DND-41 (cell line): ENCODE measurements at regions not wholly inside any gene's neighbourhood (a gene's known extent, or its start where the extent isn't known, plus 50 kb on each side); places are given as distances from the start of the nearest gene placed in this dataset.
A peak's percentile ranks its signal among the peaks of the same experiment; 100 is the strongest.

Source experiments
- ATAC-seq: fragments of 200-7000 bp; cut with Tn5 transposase; 3 replicates; pipeline ENCODE4 v1.9.1; 2021; ENCODE audit warnings: low read depth; ENCODE audit not compliant: insufficient read depth
- DNase-seq: peaks from one replicate; pipeline ENCODE4 v3.0.0-alpha.2; 2020
- H2AFZ ChIP-seq: 2 replicates; pipeline ENCODE4 v1.6.0; 2012; ENCODE audit warnings: low read depth, low read length
- H3K27ac ChIP-seq: 2 replicates; pipeline ENCODE4 v1.5.1; 2012; ENCODE audit warnings: low read length, inconsistent platforms
- H3K27me3 ChIP-seq: fragments of 200-600 bp; sonication (generic); 2 replicates; pipeline ENCODE4 v1.6.0; 2012; ENCODE audit warnings: low read length, mild to moderate bottlenecking, inconsistent platforms; ENCODE audit not compliant: insufficient read depth, poor library complexity
- H3K36me3 ChIP-seq: 2 replicates; pipeline ENCODE4 v1.5.1; 2012; ENCODE audit warnings: low read length, inconsistent platforms; ENCODE audit not compliant: insufficient read depth
- H3K4me1 ChIP-seq: 2 replicates; pipeline ENCODE4 v1.5.1; 2012; ENCODE audit warnings: mild to moderate bottlenecking, low read length; ENCODE audit not compliant: insufficient read depth
- H3K4me2 ChIP-seq: 2 replicates; pipeline ENCODE4 v1.6.0; 2012; ENCODE audit warnings: mild to moderate bottlenecking, moderate library complexity, low read length, inconsistent platforms; ENCODE audit not compliant: insufficient read depth
- H3K4me3 ChIP-seq, 2 experiments: fragments of 200-600 bp in 1 of 2; shearing (Covaris generic) in 1 of 2; 2 replicates each; pipeline ENCODE4 v1.5.1; 2012 to 2016; ENCODE audit warnings: inconsistent platforms in 2 of 2, low read length in 2 of 2, mild to moderate bottlenecking in 2 of 2, low read depth in 1 of 2, moderate library complexity in 1 of 2
- H3K79me2 ChIP-seq: 2 replicates; pipeline ENCODE4 v1.6.0; 2012; ENCODE audit warnings: low read length, inconsistent platforms; ENCODE audit not compliant: insufficient read depth
- H3K9ac ChIP-seq: 2 replicates; pipeline ENCODE4 v1.6.0; 2012; ENCODE audit warnings: low read depth, mild to moderate bottlenecking, inconsistent platforms, low read length, moderate library complexity
- H3K9me3 ChIP-seq: 2 replicates; pipeline ENCODE4 v1.5.1; 2012; ENCODE audit warnings: low read length, moderate library complexity, mild to moderate bottlenecking, inconsistent platforms; ENCODE audit not compliant: insufficient read depth, severe bottlenecking
- H4K20me1 ChIP-seq: 2 replicates; pipeline ENCODE4 v1.6.0; 2012; ENCODE audit warnings: low read length; ENCODE audit not compliant: insufficient read depth
- CTCF ChIP-seq: IDR thresholded peaks from 2 replicates; pipeline ENCODE4 v1.5.1; 2012; ENCODE audit warnings: borderline replicate concordance, low read length, moderate library complexity, mild to moderate bottlenecking; ENCODE audit not compliant: poor library complexity, severe bottlenecking; ENCODE audit errors: extremely low read depth
- EZH2 ChIP-seq: IDR thresholded peaks from 3 replicates; pipeline ENCODE4 v1.6.1; 2012; ENCODE audit warnings: borderline replicate concordance, low read depth, mild to moderate bottlenecking, moderate library complexity, low read length, inconsistent platforms; ENCODE audit not compliant: severe bottlenecking

DNA sequence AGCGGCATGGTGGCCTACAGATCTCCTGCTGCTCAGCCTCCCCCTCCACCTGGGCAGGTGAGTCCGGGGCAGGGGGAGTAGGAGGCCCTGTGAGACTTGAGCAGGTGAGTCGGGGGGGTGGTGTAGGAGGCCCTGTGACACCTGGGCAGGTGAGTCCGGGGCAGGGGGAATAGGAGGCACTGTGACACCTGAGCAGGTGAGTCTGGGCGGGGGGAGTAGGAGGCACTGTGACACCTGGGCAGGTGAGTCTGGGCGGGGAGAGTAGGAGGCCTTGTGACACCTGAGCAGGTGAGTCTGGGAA is 299.3 kb downstream of the BRD1 start:
- Histone ChIP-seq H3K79me2 (no peaks in the 10 kb centered on the region), H3K9ac (no peak overlapping the region), H3K4me1 (no peaks in the 10 kb centered on the region), H3K36me3 (no peaks in the 10 kb centered on the region), H2AFZ (no peak overlapping the region), H3K4me2 (no peak overlapping the region), H4K20me1 (no peaks in the 10 kb centered on the region; the same call in 1 of the 2 replicates), H3K27me3 (no peaks in the 10 kb centered on the region), H3K27ac (no peak overlapping the region), H3K4me3 (no peak overlapping the region), H3K9me3 (no peaks in the 10 kb centered on the region)
- TF ChIP-seq CTCF = no peak
- no peak for TF ChIP-seq EZH2
- DNase-seq (no peak), ATAC-seq (no peak)

DNA sequence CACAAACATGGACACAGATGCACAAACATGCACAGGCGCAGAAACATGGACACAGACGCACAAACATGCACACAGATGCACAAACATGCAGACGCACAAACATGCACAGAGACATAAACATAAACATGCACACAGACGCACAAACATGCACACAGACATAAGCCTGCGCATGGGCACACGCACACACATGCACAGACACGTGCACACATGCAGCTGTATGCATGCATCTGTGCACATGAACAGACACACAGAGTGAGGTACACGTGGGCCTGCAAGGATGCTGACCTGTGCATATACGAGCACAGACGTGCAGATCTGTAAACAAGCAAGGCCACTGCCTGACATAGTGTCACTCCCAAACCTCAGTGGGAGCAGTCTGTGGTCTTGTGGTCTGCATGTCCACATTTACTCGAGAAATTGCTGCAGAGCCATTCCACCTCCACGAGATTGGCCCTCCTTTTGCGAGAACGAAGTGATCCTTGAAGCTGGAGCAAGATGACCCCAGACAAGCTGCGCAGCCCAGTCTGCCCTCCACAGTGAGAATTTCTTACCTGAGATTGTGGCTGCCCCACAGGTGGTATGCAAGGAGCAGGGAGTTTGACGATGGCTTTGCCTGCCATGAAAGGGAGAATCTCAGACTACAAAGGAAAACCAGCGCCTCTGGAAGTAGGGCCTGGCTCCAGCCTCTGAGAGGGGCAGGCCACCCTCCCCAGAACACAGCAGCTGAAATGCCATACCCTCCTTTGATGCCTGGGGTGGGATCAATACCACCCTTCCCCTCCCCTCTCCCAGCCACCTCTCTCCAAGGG is 299.9 kb downstream of the BRD1 start:
- H3K4me2 ChIP-seq = no peak overlapping the region
- H2AFZ ChIP-seq = no peak overlapping the region
- H3K9ac ChIP-seq = no peak overlapping the region
- H3K79me2 ChIP-seq = no peaks in the 10 kb centered on the region
- no peak overlapping the region for H3K4me3 ChIP-seq
- H4K20me1 ChIP-seq = no peaks in the 10 kb centered on the region; the same call in 1 of the 2 replicates
- H3K36me3 ChIP-seq = no peaks in the 10 kb centered on the region
- DNase-seq (no peak), ATAC-seq (0 out of 3 replicates have a peak, but pooled peaks have one; percentile 44)
- TF ChIP-seq EZH2 (no peak), CTCF (no peak)
- H3K27ac ChIP-seq = no peak overlapping the region
- no peaks in the 10 kb centered on the region for H3K9me3 ChIP-seq
- H3K27me3 ChIP-seq = no peaks in the 10 kb centered on the region
- no peaks in the 10 kb centered on the region for H3K4me1 ChIP-seq

DNA sequence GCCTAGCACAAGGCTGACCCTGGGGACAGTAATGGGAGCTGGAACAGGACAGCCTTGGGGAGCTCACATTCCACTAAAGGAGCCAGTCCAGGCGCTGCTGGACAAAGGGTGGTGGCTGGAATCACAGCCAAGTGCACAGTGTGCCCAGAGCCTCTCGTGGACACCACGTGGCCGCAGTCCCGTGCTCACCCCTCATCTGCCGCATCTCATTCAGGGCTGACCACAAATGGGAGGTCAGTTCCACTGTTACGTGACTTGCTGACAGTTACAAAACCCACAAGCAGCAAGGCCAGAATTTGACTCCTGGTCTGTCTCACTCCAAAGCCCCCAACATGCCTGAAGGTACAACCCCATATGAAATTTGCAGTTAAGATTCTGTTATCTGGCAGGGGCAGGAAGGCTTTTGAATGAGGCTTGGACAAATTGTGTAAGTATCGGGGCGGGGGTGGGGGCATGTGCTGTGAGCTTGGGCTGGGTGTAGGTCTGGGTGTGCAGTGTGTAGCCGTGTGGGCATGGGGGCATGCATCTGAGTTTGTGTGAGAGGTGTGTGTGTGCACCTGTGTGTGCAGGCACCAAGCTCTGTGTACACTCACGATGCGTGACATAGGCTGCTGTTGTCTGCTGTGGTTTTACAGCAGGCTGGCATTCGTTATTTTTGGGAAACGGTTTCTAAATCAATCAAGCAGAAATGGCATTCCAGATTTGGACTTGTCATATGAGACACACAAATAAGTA is 301.7 kb downstream of the BRD1 start:
- Histone ChIP-seq H3K36me3 (no peaks in the 10 kb centered on the region), H3K4me3 (no peak overlapping the region), H3K4me1 (no peaks in the 10 kb centered on the region), H4K20me1 (no peaks in the 10 kb centered on the region; the same call in 1 of the 2 replicates), H3K4me2 (no peak overlapping the region), H2AFZ (no peak overlapping the region), H3K27ac (no peak overlapping the region), H3K79me2 (no peaks in the 10 kb centered on the region), H3K9ac (no peak overlapping the region), H3K9me3 (no peaks in the 10 kb centered on the region), H3K27me3 (no peaks in the 10 kb centered on the region)
- no peak for ATAC-seq
- no peak for TF ChIP-seq EZH2
- TF ChIP-seq CTCF = no peak
- DNase-seq = no peak
